GM13977 (cell line): ENCODE measurements at regions not wholly inside any gene's neighbourhood (a gene's known extent, or its start where the extent isn't known, plus 50 kb on each side); places are given as distances from the start of the nearest gene placed in this dataset.

Experiments used
- DNase-seq: peaks from one replicate; pipeline ENCODE4 v3.0.0; 2012; ENCODE audit warnings: low spot score
- in situ Hi-C: fragments of 300-500 bp; cut with MboI; formaldehyde crosslinking; loops from one replicate; pipeline ENCODE4 v1.12.0; 2022; ENCODE audit warnings: low sequenced_read_pairs, low pct_unique_long_range_greater_than_20kb, mixed read lengths, inconsistent platforms; ENCODE audit not compliant: unreplicated experiment
- TF ChIP-seq, protein P1 (sequence below): IDR thresholded peaks from 2 replicates; pipeline ENCODE4 v1.5.1; 2012; ENCODE audit warnings: mild to moderate bottlenecking, control low read depth; ENCODE audit not compliant: insufficient read depth; ENCODE audit errors: extremely low read depth, missing control alignments

DNA sequence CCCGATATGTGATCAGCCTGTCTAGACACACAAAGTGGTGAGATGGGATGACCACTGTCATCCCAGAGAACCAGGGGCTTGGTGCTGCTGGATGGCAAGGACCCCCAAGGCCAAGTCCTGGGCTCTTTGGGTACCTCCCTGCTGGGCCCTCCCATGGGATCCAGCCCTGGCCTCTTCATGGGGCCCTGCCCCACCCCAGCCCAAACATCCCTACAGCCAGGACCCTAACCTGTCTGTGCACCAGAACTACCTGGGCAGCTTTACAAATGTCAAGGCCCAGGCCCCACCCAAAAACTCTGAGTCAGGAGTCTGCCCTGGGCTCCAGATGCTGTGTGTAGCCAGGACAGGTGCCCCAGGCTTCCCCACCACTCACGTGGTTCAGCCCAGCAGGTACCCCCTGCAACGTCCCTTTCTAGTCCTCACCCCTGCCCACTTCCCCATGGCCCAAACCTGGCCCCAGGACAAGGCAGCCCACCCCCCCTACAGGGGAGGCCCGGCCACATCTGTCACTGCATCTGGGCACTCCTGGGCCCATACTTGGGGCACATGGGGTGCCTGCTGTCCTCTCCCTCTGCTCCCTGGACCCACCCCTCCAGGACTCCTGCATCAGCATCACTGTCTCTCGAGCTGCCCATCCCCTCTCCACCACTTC lies 233.5 kb downstream of the TUBA3C start:
- DNase-seq = peak; percentile 16
- TF ChIP-seq, protein P1, sequence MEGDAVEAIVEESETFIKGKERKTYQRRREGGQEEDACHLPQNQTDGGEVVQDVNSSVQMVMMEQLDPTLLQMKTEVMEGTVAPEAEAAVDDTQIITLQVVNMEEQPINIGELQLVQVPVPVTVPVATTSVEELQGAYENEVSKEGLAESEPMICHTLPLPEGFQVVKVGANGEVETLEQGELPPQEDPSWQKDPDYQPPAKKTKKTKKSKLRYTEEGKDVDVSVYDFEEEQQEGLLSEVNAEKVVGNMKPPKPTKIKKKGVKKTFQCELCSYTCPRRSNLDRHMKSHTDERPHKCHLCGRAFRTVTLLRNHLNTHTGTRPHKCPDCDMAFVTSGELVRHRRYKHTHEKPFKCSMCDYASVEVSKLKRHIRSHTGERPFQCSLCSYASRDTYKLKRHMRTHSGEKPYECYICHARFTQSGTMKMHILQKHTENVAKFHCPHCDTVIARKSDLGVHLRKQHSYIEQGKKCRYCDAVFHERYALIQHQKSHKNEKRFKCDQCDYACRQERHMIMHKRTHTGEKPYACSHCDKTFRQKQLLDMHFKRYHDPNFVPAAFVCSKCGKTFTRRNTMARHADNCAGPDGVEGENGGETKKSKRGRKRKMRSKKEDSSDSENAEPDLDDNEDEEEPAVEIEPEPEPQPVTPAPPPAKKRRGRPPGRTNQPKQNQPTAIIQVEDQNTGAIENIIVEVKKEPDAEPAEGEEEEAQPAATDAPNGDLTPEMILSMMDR = no peak
- in situ Hi-C loops = no loop called here

DNA sequence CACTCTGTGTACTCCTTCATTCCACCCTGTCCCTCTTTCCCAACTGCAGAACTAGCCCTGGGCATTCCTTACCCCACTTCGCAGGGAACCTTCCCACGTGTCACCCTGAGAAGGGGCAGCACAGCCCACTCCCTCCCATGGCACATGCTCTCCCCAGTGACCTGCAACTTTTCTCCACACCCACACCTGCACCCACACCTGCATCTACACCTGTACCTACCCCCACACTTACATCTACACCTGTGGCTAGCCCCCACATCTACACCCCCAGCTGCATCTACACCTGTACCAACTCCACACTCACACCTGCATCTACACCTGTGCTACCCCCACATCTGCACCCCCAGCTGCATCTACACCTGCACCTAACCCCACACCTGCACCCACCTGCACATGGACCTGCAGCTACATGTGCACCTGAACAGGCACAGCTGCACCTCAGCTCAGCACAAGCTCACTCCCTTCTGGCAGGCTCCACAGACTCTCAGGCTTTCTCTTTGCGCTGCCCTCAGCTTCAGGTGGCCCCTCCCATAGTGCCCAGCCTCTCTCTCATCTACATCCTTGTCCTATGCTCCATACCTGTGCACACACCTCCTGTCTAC lies 234.1 kb downstream of the TUBA3C start:
- in situ Hi-C loops = no loop called here

DNA sequence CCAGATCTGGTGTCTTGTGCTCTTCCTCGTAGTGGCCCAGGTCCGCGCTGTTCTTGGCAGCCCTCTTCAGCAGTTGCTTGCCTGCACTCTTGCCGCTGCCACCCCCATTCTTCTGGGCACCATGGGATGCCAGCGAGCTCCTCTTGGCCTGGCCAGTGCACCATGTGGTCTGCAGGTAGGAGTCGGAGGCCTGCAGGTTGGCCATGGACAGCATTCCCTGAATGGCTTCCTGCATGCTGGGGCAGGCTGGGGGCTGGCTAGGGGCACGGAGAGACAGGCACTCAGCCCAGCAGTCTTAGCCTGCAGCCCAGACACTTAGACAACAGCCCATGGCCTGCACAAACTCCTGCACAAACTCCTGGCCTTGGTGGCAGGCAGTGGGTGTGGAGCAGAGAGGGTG lies 234.9 kb downstream of the TUBA3C start:
- in situ Hi-C loops = no loop called here
- peak; percentile 17 for DNase-seq
- TF ChIP-seq, protein P1 = no peak

More for the DNA sequence above, 234.1 kb downstream of the TUBA3C start:
- TF ChIP-seq, protein P1 = no peak
- no peak for DNase-seq

DNA sequence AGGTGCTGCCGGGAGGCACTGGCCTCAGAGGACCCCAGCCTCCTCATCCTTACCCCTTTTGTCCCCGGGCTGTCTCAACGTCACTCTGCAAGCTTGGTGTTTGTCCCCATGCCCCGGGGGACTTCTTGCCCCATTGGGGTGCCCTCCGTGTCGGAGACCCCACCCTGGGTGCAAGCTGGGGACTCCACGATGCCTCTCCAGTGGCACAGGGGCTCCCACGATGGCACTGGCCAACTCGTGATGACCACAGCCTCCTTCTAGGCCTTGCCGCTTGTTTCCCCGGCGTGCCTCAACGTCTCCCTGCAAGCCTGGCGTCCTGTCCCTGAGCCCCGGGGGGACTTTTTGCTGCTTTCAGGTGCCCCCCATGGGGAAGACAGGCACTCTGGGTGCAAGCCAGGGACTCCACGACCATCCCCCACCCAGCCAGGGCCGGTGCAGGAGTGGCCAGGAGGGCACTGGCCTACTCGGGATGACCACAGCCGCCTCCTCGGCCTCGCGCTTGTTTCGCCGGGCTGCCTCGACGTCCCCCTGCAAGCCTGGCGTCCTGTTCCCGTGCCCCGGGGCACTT lies 237.0 kb downstream of the TUBA3C start:
- no peak for DNase-seq
- in situ Hi-C loops = no loop called here
- TF ChIP-seq, protein P1 = no peak

DNA sequence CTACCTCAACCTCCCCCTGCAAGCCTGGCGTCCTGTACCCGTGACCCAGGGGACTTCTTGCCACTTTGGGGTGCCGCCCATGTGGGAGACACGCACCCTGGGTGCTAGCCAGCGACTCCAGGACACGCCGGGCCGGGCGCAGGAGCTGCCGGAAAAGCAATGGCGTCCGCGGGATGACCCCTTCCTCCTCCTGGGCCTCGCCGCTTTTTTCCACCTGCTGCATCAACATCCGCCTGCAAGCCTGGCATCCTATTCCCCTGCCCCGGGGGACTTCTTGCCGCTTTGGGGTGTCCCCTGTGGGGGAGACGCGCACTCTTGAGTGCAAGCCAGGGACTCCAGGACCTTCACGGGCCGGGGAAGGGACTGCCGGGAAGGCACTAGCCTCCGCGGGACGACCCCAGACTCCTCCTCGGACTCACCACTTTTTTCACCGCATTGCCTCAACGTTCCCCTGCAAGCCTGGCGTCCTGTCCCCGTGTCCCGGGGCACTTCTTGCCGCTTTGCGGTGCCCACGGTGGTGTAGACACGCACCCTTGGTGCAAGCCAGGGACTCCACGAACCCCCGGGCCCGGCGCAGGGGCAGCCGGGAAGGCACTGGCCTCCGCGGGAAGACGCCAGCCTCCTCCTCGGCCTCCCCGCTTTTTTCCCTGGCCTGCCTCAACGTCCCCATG lies 237.8 kb downstream of the TUBA3C start:
- in situ Hi-C loops = no loop called here
- TF ChIP-seq, protein P1 = no peak
- no peak for DNase-seq

DNA sequence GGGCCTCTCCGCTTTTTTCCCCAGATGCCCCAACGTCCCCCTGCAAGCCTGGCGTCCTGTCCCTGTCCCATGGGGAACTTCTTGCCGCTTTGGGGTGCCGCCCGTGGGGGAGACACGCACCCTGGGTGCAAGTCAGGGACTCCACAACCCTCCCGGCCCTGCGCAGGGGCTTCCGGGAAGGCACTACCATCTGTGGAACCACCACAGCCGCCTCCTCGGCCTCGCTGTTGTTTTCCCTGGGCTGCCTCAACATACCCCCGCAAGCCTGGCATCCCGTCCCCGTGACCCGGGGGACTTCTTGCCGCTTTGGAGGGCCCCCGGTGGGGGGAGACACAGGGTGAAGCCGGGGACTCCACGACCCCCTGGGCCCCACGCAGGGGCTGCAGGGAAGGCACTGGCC lies 238.4 kb downstream of the TUBA3C start:
- DNase-seq = no peak
- TF ChIP-seq, protein P1 = no peak
- in situ Hi-C loops = no loop called here
